A549 (cell line): ENCODE measurements at regions not wholly inside any gene's neighbourhood (a gene's known extent, or its start where the extent isn't known, plus 50 kb on each side); places are given as distances from the start of the nearest gene placed in this dataset.

ENCODE experiments used
- ATAC-seq, 2 experiments: fragments of 200-7000 bp in 1 of 2; fragments of >200 bp in 1 of 2; cut with Nextera tagmentation in 1 of 2; cut with Tn5 transposase in 1 of 2; 3 replicates each; pipeline versions ENCODE4 v1.8.0 to v1.9.1; 2018 to 2020; ENCODE audit warnings: mild to moderate bottlenecking in 1 of 2, moderate library complexity in 1 of 2
- CTCF ChIA-PET: fragments of 300-600 bp; sonication (Branson Sonifier 250); formaldehyde crosslinking; extraction: SDS; loops from one replicate; lab custom pipeline; 2021; ENCODE audit warnings: antibody characterized with exemption, inconsistent platforms; lab: Yijun Ruan, JAX
- POLR2A ChIA-PET: fragments of 350-600 bp; formaldehyde crosslinking; extraction: SDS; loops from one replicate; lab custom pipeline; 2021; ENCODE audit warnings: antibody characterized with exemption, inconsistent platforms; lab: Yijun Ruan, JAX
- DNase-seq, 2 experiments: peaks; one replicate each; pipeline versions ENCODE4 v3.0.0 to v3.0.0-alpha.2; 2011 to 2016; ENCODE audit warnings: low read depth in 1 of 2, low spot score in 1 of 2
- FAIRE-seq: peaks from 2 replicates; lab custom pipeline; 2011; peaks lifted over from hg19 to GRCh38; lab: Jason Lieb, UNC
- H3K27ac ChIP-seq, 2 experiments: fragments of >200 bp; sonication (Bioruptor Twin); formaldehyde crosslinking; 3 replicates each; pipeline ENCODE4 v1.5.1; 2016 to 2017
- H3K4me1 ChIP-seq: fragments of >200 bp; sonication (Bioruptor Twin); formaldehyde crosslinking; 3 replicates; pipeline ENCODE4 v1.6.1; 2016
- H3K4me2 ChIP-seq: fragments of >200 bp; sonication (Bioruptor Twin); formaldehyde crosslinking; 3 replicates; pipeline ENCODE4 v1.6.1; 2016
- H3K4me3 ChIP-seq: fragments of >200 bp; sonication (Bioruptor Twin); formaldehyde crosslinking; 3 replicates; pipeline ENCODE4 v1.5.1; 2016
- H3K9me3 ChIP-seq: fragments of >200 bp; sonication (Bioruptor Twin); formaldehyde crosslinking; 3 replicates; pipeline ENCODE4 v1.6.1; 2016
- BHLHE40 ChIP-seq: IDR thresholded peaks from 2 replicates; pipeline ENCODE4 v1.6.1; 2012; ENCODE audit warnings: low read depth, low read length, inconsistent platforms
- CHD4 ChIP-seq: fragments of 200-600 bp; sonication (generic); IDR thresholded peaks from 2 replicates; pipeline ENCODE4 v1.6.1; 2016; ENCODE audit warnings: antibody characterized with exemption, mild to moderate bottlenecking, borderline replicate concordance
- E2F6 ChIP-seq: IDR thresholded peaks from 2 replicates; pipeline ENCODE4 v1.6.1; 2012; ENCODE audit warnings: low read depth, borderline replicate concordance
- ELK1 ChIP-seq: fragments of 150-350 bp; IDR thresholded peaks from 2 replicates; pipeline ENCODE4 v1.6.1; 2014; ENCODE audit warnings: low read depth, mild to moderate bottlenecking, low read length
- HOXA7 ChIP-seq: fragments of 250-450 bp; sonication (Bioruptor Pico); IDR thresholded peaks from 2 replicates; pipeline ENCODE4 v1.5.0; 2020; ENCODE audit warnings: mild to moderate bottlenecking, moderate library complexity
- KDM1A ChIP-seq: fragments of 200-600 bp; sonication (generic); IDR thresholded peaks from 2 replicates; pipeline ENCODE4 v1.6.1; 2016; ENCODE audit warnings: low read depth, mild to moderate bottlenecking
- NFE2L2 ChIP-seq: fragments of 150-350 bp; conservative IDR thresholded peaks from 2 replicates; pipeline ENCODE4 v1.6.1; 2014; ENCODE audit warnings: low read length
- NR3C1 ChIP-seq: fragments of >200 bp; sonication (Bioruptor Twin); formaldehyde crosslinking; IDR thresholded peaks from 3 replicates; pipeline ENCODE4 v1.6.1; 2017
- POLR2AphosphoS2 ChIP-seq: conservative IDR thresholded peaks from 2 replicates; pipeline ENCODE4 v1.6.1; 2012; ENCODE audit warnings: low read length, improper control_type of control experiment, inconsistent platforms
- RFX5 ChIP-seq: fragments of 450-650 bp; IDR thresholded peaks from 2 replicates; pipeline ENCODE4 v1.7.1; 2014; ENCODE audit warnings: antibody characterized with exemption, mild to moderate bottlenecking, moderate library complexity
- TP53 ChIP-seq: fragments of 250-450 bp; sonication (Bioruptor Pico); IDR thresholded peaks from 2 replicates; pipeline ENCODE4 v1.5.0; 2021; ENCODE audit warnings: mild to moderate bottlenecking, moderate library complexity
- ZC3H11A ChIP-seq: fragments of 450-650 bp; IDR thresholded peaks from 2 replicates; pipeline ENCODE4 v1.6.1; 2014; ENCODE audit warnings: antibody characterized with exemption, mild to moderate bottlenecking
- ZFP36 ChIP-seq: fragments of 450-650 bp; IDR thresholded peaks from 2 replicates; pipeline ENCODE4 v1.6.1; 2014; ENCODE audit warnings: borderline replicate concordance; ENCODE audit not compliant: partially characterized antibody
- WGBS: methylation state at CpG from one replicate; pipeline ENCODE4 v1.1.6; 2017; ENCODE audit errors: missing lambda C conversion rate; 5-methylcytosine and 5-hydroxymethylcytosine counted together

- TF ChIP-seq ELK1 (no peak), TP53 (no peak), NFE2L2 (no peak)
These were observed 277.4 kb downstream of the NDUFA10 start (continued) for GRCh38 chr2:239747771-239748170.

GRCh38 chr2:239747274-239747673, 277.9 kb downstream of the NDUFA10 start:
- no peak for FAIRE-seq

GRCh38 chr2:239746559-239747246, 278.4 kb downstream of the NDUFA10 start:
- H3K4me2 ChIP-seq = no peak overlapping the region
- H3K4me1 ChIP-seq = no peaks in the 10 kb centered on the region
- ChIA-PET CTCF (no interaction called here), POLR2A (no interaction called here)
- TF ChIP-seq RFX5 (no peak), BHLHE40 (no peak), POLR2AphosphoS2 (no peak)
- no peak overlapping the region for H3K4me3 ChIP-seq
- FAIRE-seq (no peak), ATAC-seq (no peak), DNase-seq (no peak)
- no peaks in the 10 kb centered on the region for H3K9me3 ChIP-seq
- WGBS = 50% methylated on average over 16 of the region's 17 CpGs
- no peak overlapping the region for H3K27ac ChIP-seq

More at GRCh38 chr2:239747274-239747673, 277.9 kb downstream of the NDUFA10 start:
- TF ChIP-seq CHD4 (no peak), E2F6 (no peak), RFX5 (no peak)
- TF ChIP-seq, all 56 proteins: peak for 0
- H3K27ac ChIP-seq = no peak overlapping the region
- no peaks in the 10 kb centered on the region for H3K9me3 ChIP-seq
- no peak for ATAC-seq
- no peak overlapping the region for H3K4me2 ChIP-seq
- CTCF ChIA-PET = no interaction called here
- H3K4me3 ChIP-seq = no peak overlapping the region
- H3K4me1 ChIP-seq = no peaks in the 10 kb centered on the region
- DNase-seq = no peak
- WGBS = 77% methylated on average over 16 of the region's 16 CpGs
- POLR2A ChIA-PET = no interaction called here

- ATAC-seq = no peak
- TF ChIP-seq ZC3H11A (no peak), BHLHE40 (no peak), ZFP36 (no peak), E2F6 (no peak), NR3C1 (no peak), KDM1A (no peak), HOXA7 (CRISPR knock-in tag) (no peak)
- TF ChIP-seq, all 56 proteins: peak for 0
- H3K4me1 ChIP-seq = no peaks in the 10 kb centered on the region
- DNase-seq = no peak
- WGBS = 65% methylated on average over 22 of the region's 24 CpGs
- H3K4me3 ChIP-seq = no peak overlapping the region
- no peak overlapping the region for H3K27ac ChIP-seq
- H3K4me2 ChIP-seq = no peak overlapping the region
- H3K9me3 ChIP-seq = no peaks in the 10 kb centered on the region
- CTCF ChIA-PET = no interaction called here
- no peak for FAIRE-seq
- POLR2A ChIA-PET = no interaction called here
These were observed 279.5 kb downstream of the NDUFA10 start for GRCh38 chr2:239745386-239746227.
